ENCODE measurements at regions not wholly inside any gene's neighbourhood (a gene's known extent, or its start where the extent isn't known, plus 50 kb on each side); places are given as distances from the start of the nearest gene placed in this dataset.

- H3K4me3 ChIP-seq (ENCODE audit: low read length) = no peak overlapping the region
- DNase-seq (ENCODE audit: low read depth) = no peak
- TF ChIP-seq, protein P1, sequence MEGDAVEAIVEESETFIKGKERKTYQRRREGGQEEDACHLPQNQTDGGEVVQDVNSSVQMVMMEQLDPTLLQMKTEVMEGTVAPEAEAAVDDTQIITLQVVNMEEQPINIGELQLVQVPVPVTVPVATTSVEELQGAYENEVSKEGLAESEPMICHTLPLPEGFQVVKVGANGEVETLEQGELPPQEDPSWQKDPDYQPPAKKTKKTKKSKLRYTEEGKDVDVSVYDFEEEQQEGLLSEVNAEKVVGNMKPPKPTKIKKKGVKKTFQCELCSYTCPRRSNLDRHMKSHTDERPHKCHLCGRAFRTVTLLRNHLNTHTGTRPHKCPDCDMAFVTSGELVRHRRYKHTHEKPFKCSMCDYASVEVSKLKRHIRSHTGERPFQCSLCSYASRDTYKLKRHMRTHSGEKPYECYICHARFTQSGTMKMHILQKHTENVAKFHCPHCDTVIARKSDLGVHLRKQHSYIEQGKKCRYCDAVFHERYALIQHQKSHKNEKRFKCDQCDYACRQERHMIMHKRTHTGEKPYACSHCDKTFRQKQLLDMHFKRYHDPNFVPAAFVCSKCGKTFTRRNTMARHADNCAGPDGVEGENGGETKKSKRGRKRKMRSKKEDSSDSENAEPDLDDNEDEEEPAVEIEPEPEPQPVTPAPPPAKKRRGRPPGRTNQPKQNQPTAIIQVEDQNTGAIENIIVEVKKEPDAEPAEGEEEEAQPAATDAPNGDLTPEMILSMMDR (IDR thresholded peaks at IDR 0.05; ENCODE audit: insufficient read depth, low read depth, low read length, missing control alignments) = no peak
Observed at GRCh38 chr16:87027056-87027616, 290.1 kb downstream of the C16orf95 start.

DNA sequence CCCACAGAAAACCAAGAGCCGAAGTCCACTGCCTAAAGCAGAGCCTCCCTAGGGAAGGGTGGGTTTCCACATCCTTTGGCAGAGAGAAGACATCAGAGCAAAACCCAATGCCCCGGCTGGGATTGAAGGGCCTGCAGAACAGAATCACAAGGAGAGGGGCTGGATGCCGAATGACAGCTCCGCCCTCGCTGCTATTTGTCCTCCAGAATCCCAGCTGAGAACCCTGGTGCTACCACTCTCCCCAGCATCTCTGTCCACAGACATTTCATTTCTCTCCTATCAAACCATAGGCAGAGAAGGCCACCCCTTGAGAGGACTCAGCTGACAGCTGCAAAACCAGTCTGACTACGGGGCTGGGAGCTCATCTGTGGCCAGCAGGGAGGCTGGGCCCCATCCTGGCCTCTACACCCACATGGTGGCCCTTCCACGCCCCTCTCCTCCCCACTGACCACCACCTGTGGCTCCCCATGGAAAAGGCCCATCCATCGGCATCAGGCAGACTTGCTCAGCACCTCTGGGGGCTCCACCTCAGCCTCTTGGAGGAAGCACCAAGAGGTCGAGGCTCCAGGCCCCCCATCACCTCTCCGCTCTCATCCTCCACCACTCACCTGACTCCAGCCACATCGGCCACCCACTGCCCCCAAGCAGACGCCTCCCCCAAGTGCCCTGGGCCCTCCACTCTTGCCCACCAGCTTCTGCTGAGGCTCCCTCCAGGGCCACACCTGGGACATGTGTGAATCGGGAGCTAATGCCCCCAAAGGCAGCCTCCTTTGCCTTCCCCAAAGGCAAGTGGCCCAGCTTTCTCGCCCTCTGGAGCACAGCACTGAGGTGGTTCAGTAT, 288.5 kb downstream of the C16orf95 start:
- no peak for DNase-seq (ENCODE audit: low read depth)
- no peak overlapping the region for H3K4me3 ChIP-seq (ENCODE audit: low read length)
- TF ChIP-seq, protein P1 (IDR thresholded peaks at IDR 0.05; ENCODE audit: insufficient read depth, low read depth, low read length, missing control alignments) = no peak

DNA sequence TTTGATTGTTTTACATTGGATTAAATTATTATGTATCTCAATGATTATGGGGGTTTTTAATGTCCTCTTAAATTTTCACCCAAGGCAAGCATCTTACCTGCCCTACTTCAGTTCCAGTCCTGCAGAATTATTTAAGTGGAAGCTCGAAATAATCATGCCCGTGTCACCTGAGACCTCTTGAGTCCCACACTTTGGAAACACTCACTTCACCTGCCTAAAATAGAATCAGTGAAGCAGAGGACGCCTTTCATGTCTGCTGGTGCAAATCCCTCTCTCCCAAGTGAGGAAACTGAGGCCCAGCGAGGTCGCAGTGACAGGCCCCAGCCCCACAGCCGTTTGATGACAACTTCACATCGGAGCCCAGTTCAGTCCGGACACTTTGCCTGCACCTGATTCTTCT, 284.6 kb downstream of the C16orf95 start:
- DNase-seq (ENCODE audit: low read depth) = no peak
- H3K4me3 ChIP-seq (ENCODE audit: low read length) = no peak overlapping the region
- TF ChIP-seq, protein P1 (IDR thresholded peaks at IDR 0.05; ENCODE audit: insufficient read depth, low read depth, low read length, missing control alignments) = no peak

GRCh38 chr16:87033021-87033471, 284.1 kb downstream of the C16orf95 start:
- TF ChIP-seq, protein P1 (IDR thresholded peaks at IDR 0.05; ENCODE audit: insufficient read depth, low read depth, low read length, missing control alignments) = no peak
- H3K4me3 ChIP-seq (ENCODE audit: low read length) = no peak overlapping the region
- DNase-seq (ENCODE audit: low read depth) = no peak

DNA sequence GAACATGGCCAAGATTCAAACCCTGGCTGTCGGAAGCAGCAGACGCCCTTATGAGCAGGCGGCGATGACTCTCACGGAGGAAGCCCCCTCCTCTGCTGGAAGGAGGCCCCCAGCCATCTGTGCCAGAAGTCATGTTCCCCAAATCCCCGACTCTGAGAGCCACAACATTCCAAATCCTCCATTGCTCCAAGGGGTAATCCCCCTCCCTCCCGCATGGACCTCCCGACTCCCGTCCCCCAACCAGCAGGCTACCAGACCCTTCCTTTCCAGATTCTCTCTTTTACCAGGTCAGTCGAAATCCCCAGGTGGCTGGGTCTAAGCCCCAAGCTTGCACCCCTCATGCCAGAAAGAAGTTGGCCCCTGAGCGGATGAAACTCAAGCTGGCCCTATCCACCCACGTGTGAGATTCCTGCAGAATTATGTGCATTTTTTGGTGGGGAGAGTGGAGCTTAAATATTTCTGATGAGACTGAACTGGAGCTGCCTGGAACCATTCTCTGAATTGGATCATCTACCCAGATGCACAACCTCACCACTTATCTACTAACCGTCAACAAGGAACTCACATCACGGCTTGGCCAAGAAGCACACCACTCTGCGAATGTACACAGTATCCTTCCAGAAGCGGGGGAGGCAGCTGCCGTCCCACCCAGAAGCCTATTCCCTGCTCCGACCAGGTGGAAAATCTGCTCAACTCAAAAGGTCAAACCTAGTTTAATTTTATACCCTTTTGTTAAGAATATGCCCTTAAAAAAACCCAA, 283.5 kb downstream of the C16orf95 start:
- DNase-seq (ENCODE audit: low read depth) = no peak
- TF ChIP-seq, protein P1 (IDR thresholded peaks at IDR 0.05; ENCODE audit: insufficient read depth, low read depth, low read length, missing control alignments) = no peak
- H3K4me3 ChIP-seq (ENCODE audit: low read length) = no peak overlapping the region

DNA sequence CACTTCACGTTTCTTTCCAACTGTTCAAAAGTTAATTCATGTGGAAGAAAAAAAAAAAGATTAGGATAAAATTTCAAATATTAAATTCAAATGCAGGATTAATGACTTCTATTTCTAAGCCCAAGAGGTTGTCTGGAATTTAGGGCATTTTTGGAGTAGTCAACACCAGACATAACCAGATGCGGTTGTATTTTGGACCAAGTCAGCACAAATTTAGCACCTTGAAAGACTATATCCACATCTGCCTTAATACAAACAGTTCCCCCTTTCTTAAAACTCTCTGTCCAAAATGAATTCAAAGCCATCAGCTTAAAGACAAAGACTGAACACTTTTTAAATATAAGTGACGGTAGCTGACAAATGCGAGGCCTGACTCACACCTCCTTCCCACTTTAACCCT, 282.9 kb downstream of the C16orf95 start:
- TF ChIP-seq, protein P1 (IDR thresholded peaks at IDR 0.05; ENCODE audit: insufficient read depth, low read depth, low read length, missing control alignments) = no peak
- H3K4me3 ChIP-seq (ENCODE audit: low read length) = no peak overlapping the region
- DNase-seq (ENCODE audit: low read depth) = no peak
